Ascending aorta (tissue), 2 donors: ENCODE measurements at regions not wholly inside any gene's neighbourhood (a gene's known extent, or its start where the extent isn't known, plus 50 kb on each side); places are given as distances from the start of the nearest gene placed in this dataset.

Experiments used
- DNase-seq, 2 donors: peaks; one replicate each; pipeline ENCODE4 v3.0.0-alpha.2; 2019; ENCODE audit warnings: low spot score in 2 of 2
- H3K27ac ChIP-seq, 2 donors: fragments of 200-600 bp; sonication (generic); one replicate each; pipeline ENCODE4 v1.5.1; 2016 to 2017; ENCODE audit warnings: mild to moderate bottlenecking in 1 of 2
- H3K27me3 ChIP-seq: fragments of 200-600 bp; sonication (generic); one replicate; pipeline ENCODE4 v1.5.1; 2017
- H3K36me3 ChIP-seq, 2 donors: fragments of 200-600 bp; sonication (generic); one replicate each; pipeline ENCODE4 v1.5.1; 2016
- H3K4me1 ChIP-seq, 2 donors: fragments of 200-600 bp; sonication (generic); one replicate each; pipeline ENCODE4 v1.5.1; 2016 to 2017; ENCODE audit warnings: mild to moderate bottlenecking in 1 of 2
- H3K4me3 ChIP-seq, 2 donors: fragments of 200-600 bp; sonication (generic); one replicate each; pipeline ENCODE4 v1.5.1; 2016 to 2017; ENCODE audit warnings: mild to moderate bottlenecking in 1 of 2
- H3K9me3 ChIP-seq, 2 donors: fragments of 200-600 bp; sonication (generic); one replicate each; pipeline ENCODE4 v1.5.1; 2016
- CTCF ChIP-seq, 3 experiments: fragments of 200-600 bp in 2 of 3; fragments of 450-650 bp in 1 of 3; sonication (generic) in 2 of 3; IDR thresholded peaks; one replicate each; pipeline ENCODE4 v1.5.1; 2016 to 2019; ENCODE audit warnings: antibody characterized with exemption in 3 of 3, mild to moderate bottlenecking in 1 of 3, moderate library complexity in 1 of 3
- intact Hi-C: fragments of 100-400 bp; cut with DNase I; formaldehyde crosslinking; loops from one replicate; pipeline ENCODE4 v1.15.1; 2023

GRCh38 chr3:72627271-72627670 lies 221.0 kb downstream of the SHQ1 start:
- TF ChIP-seq CTCF (IDR thresholded peaks at IDR 0.05): no peak
- no peaks in the 10 kb centered on the region for H3K36me3 ChIP-seq
- intact Hi-C loops: no loop called here

GRCh38 chr3:72625602-72626337 lies 222.5 kb downstream of the SHQ1 start:
- Histone ChIP-seq H3K36me3 (no peaks in the 10 kb centered on the region), H3K27me3 (no peaks in the 10 kb centered on the region), H3K27ac (no peak overlapping the region), H3K4me3 (no peak overlapping the region), H3K4me1 (no peaks in the 10 kb centered on the region), H3K9me3 (no peaks in the 10 kb centered on the region)
- intact Hi-C loops: no loop called here
- DNase-seq: no peak
- TF ChIP-seq CTCF (IDR thresholded peaks at IDR 0.05): no peak

More at GRCh38 chr3:72627271-72627670, 221.0 kb downstream of the SHQ1 start:
- no peak overlapping the region for H3K4me3 ChIP-seq
- H3K9me3 ChIP-seq: no peaks in the 10 kb centered on the region
- no peaks in the 10 kb centered on the region for H3K27me3 ChIP-seq
- H3K27ac ChIP-seq: no peak overlapping the region
- DNase-seq: no peak
- no peaks in the 10 kb centered on the region for H3K4me1 ChIP-seq

GRCh38 chr3:72624656-72625055 lies 223.6 kb downstream of the SHQ1 start:
- no peaks in the 10 kb centered on the region for H3K27me3 ChIP-seq
- no peak for TF ChIP-seq CTCF (IDR thresholded peaks at IDR 0.05)
- H3K36me3 ChIP-seq: no peaks in the 10 kb centered on the region
- intact Hi-C loops: no loop called here
- H3K4me1 ChIP-seq: no peaks in the 10 kb centered on the region
- no peak overlapping the region for H3K27ac ChIP-seq
- H3K9me3 ChIP-seq: no peaks in the 10 kb centered on the region
- DNase-seq: no peak
- no peak overlapping the region for H3K4me3 ChIP-seq

GRCh38 chr3:72618739-72619138 lies 229.5 kb downstream of the SHQ1 start:
- Histone ChIP-seq H3K27me3 (no peaks in the 10 kb centered on the region), H3K9me3 (no peaks in the 10 kb centered on the region), H3K36me3 (no peaks in the 10 kb centered on the region), H3K4me1 (no peaks in the 10 kb centered on the region), H3K27ac (no peak overlapping the region), H3K4me3 (no peak overlapping the region)
- no peak for TF ChIP-seq CTCF (IDR thresholded peaks at IDR 0.05)
- no peak for DNase-seq
- intact Hi-C loops: no loop called here

- H3K9me3 ChIP-seq: no peaks in the 10 kb centered on the region
- intact Hi-C loops: no loop called here
- TF ChIP-seq CTCF (IDR thresholded peaks at IDR 0.05): no peak
- no peaks in the 10 kb centered on the region for H3K27me3 ChIP-seq
- H3K36me3 ChIP-seq: no peaks in the 10 kb centered on the region
- H3K4me1 ChIP-seq: no peaks in the 10 kb centered on the region
- DNase-seq: no peak
- no peak overlapping the region for H3K4me3 ChIP-seq
- no peak overlapping the region for H3K27ac ChIP-seq
Measured at GRCh38 chr3:72617424-72618024, 230.7 kb downstream of the SHQ1 start.
